ENCODE measurements at regions not wholly inside any gene's neighbourhood (a gene's known extent, or its start where the extent isn't known, plus 50 kb on each side); places are given as distances from the start of the nearest gene placed in this dataset.

DNA sequence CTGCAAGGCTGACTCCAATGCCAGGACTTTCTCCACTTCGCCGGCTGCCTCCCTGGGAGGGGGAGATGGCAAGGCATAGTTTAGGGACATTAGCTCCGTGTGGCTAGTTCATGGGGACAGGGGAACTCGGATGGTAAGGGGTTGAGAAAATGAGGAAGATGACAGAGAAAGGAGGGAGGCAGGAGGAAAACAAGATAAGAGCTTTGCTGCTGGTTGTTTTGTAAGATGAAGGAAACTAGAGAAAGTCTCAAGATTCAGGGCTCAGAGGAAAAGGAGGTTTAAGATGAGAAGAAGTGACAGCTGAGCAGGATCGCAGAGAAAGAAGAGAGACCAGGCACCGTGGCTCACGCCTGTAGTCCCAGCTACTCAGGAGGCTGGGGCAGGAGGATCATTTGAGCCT lies 180.9 kb upstream of the RREB1 start:
- TF ChIP-seq CTCF (IDR thresholded peaks at IDR 0.05) = no peak
- TF ChIP-seq POLR2A (IDR thresholded peaks at IDR 0.05) = no peak
